ENCODE measurements at regions not wholly inside any gene's neighbourhood (a gene's known extent, or its start where the extent isn't known, plus 50 kb on each side); places are given as distances from the start of the nearest gene placed in this dataset.

GRCh38 chr13:73556128-73556527 lies 497.3 kb downstream of the KLF5 start:
- no peak overlapping the region for H2AFZ ChIP-seq (ENCODE audit: low read length)
- no peaks in the 10 kb centered on the region for H3K36me3 ChIP-seq (ENCODE audit: insufficient read depth, low read length)
- H4K20me1 ChIP-seq (ENCODE audit: insufficient read depth, low read length) = no peaks in the 10 kb centered on the region
- no peaks in the 10 kb centered on the region for H3K27me3 ChIP-seq (ENCODE audit: insufficient read depth, low read length)
- TF ChIP-seq CTCF (IDR thresholded peaks at IDR 0.05; ENCODE audit: low read length) (no peak), EZH2 (IDR thresholded peaks at IDR 0.05; ENCODE audit: borderline replicate concordance, low read length) (no peak)
- no peaks in the 10 kb centered on the region for H3F3A ChIP-seq (ENCODE audit: insufficient read depth, low read length)
- H3K9me2 ChIP-seq (ENCODE audit: low read depth, low read length) = no peaks in the 10 kb centered on the region
- no peak overlapping the region for H3K9ac ChIP-seq (ENCODE audit: low read length)
- H3K4me2 ChIP-seq (ENCODE audit: low read length) = no peak overlapping the region
- H3K27ac ChIP-seq (ENCODE audit: low read depth, low read length, poor library complexity, severe bottlenecking) = no peak overlapping the region
- no peaks in the 10 kb centered on the region for H3K4me1 ChIP-seq (ENCODE audit: insufficient read depth, low read length, severe bottlenecking)
- H3K4me3 ChIP-seq (ENCODE audit: low read depth, low read length, poor library complexity, severe bottlenecking) = no peak overlapping the region
- no peaks in the 10 kb centered on the region for H3K9me3 ChIP-seq (ENCODE audit: low read length)
- H3K79me2 ChIP-seq (ENCODE audit: insufficient read depth, low read length) = no peaks in the 10 kb centered on the region

GRCh38 chr13:73551736-73552135 lies 492.9 kb downstream of the KLF5 start:
- Histone ChIP-seq H3K27ac (ENCODE audit: low read depth, low read length, poor library complexity, severe bottlenecking) (no peak overlapping the region), H3K9ac (ENCODE audit: low read length) (no peak overlapping the region), H3K9me3 (ENCODE audit: low read length) (no peaks in the 10 kb centered on the region), H2AFZ (ENCODE audit: low read length) (no peak overlapping the region), H4K20me1 (ENCODE audit: insufficient read depth, low read length) (no peaks in the 10 kb centered on the region), H3K27me3 (ENCODE audit: insufficient read depth, low read length) (no peaks in the 10 kb centered on the region), H3K4me2 (ENCODE audit: low read length) (no peak overlapping the region), H3F3A (ENCODE audit: insufficient read depth, low read length) (no peaks in the 10 kb centered on the region), H3K79me2 (ENCODE audit: insufficient read depth, low read length) (no peaks in the 10 kb centered on the region), H3K9me2 (ENCODE audit: low read depth, low read length) (no peaks in the 10 kb centered on the region), H3K4me1 (ENCODE audit: insufficient read depth, low read length, severe bottlenecking) (no peaks in the 10 kb centered on the region), H3K36me3 (ENCODE audit: insufficient read depth, low read length) (no peaks in the 10 kb centered on the region), H3K4me3 (ENCODE audit: low read depth, low read length, poor library complexity, severe bottlenecking) (no peak overlapping the region)
- TF ChIP-seq CTCF (IDR thresholded peaks at IDR 0.05; ENCODE audit: low read length) (no peak), EZH2 (IDR thresholded peaks at IDR 0.05; ENCODE audit: borderline replicate concordance, low read length) (no peak)

- Histone ChIP-seq H3K27me3 (ENCODE audit: insufficient read depth, low read length) (no peaks in the 10 kb centered on the region), H3F3A (ENCODE audit: insufficient read depth, low read length) (no peaks in the 10 kb centered on the region), H3K27ac (ENCODE audit: low read depth, low read length, poor library complexity, severe bottlenecking) (no peak overlapping the region), H3K4me2 (ENCODE audit: low read length) (no peak overlapping the region), H2AFZ (ENCODE audit: low read length) (no peak overlapping the region), H3K9ac (ENCODE audit: low read length) (no peak overlapping the region), H3K36me3 (ENCODE audit: insufficient read depth, low read length) (no peaks in the 10 kb centered on the region), H3K9me2 (ENCODE audit: low read depth, low read length) (no peaks in the 10 kb centered on the region), H3K4me1 (ENCODE audit: insufficient read depth, low read length, severe bottlenecking) (no peaks in the 10 kb centered on the region), H3K79me2 (ENCODE audit: insufficient read depth, low read length) (no peaks in the 10 kb centered on the region), H3K4me3 (ENCODE audit: low read depth, low read length, poor library complexity, severe bottlenecking) (no peak overlapping the region), H4K20me1 (ENCODE audit: insufficient read depth, low read length) (no peaks in the 10 kb centered on the region), H3K9me3 (ENCODE audit: low read length) (no peaks in the 10 kb centered on the region)
- TF ChIP-seq CTCF (IDR thresholded peaks at IDR 0.05; ENCODE audit: low read length) = no peak
- no peak for TF ChIP-seq EZH2 (IDR thresholded peaks at IDR 0.05; ENCODE audit: borderline replicate concordance, low read length)
Measured at GRCh38 chr13:73549717-73550116, 490.9 kb downstream of the KLF5 start.
